GM13976 (cell line): ENCODE measurements at regions not wholly inside any gene's neighbourhood (a gene's known extent, or its start where the extent isn't known, plus 50 kb on each side); places are given as distances from the start of the nearest gene placed in this dataset.

Experiments used
- DNase-seq: peaks from one replicate; pipeline ENCODE4 v3.0.0; 2012; ENCODE audit warnings: low spot score
- CTCF ChIP-seq: IDR thresholded peaks from 2 replicates; pipeline ENCODE4 v1.5.1; 2012; ENCODE audit warnings: borderline replicate concordance, mild to moderate bottlenecking; ENCODE audit not compliant: insufficient read depth; ENCODE audit errors: extremely low read depth, missing control alignments, control extremely low read depth
- in situ Hi-C: fragments of 300-500 bp; cut with MboI; formaldehyde crosslinking; loops from one replicate; pipeline ENCODE4 v1.12.0; 2022; ENCODE audit warnings: low sequenced_read_pairs, mixed read lengths, inconsistent platforms; ENCODE audit not compliant: unreplicated experiment

- in situ Hi-C loops = no loop called here
- TF ChIP-seq CTCF = no peak
- no peak for DNase-seq
Measured at GRCh38 chr6:27575594-27576361, 102.9 kb upstream of the ZNF184 start.

- no peak for DNase-seq
- in situ Hi-C loops = no loop called here
- TF ChIP-seq CTCF = no peak
Measured at GRCh38 chr6:27568226-27568897, 95.5 kb upstream of the ZNF184 start.

GRCh38 chr6:27565839-27566779, 93.2 kb upstream of the ZNF184 start:
- in situ Hi-C loops = no loop called here
- no peak for DNase-seq
- TF ChIP-seq CTCF = peak; percentile 5

GRCh38 chr6:27562027-27562410, 89.1 kb upstream of the ZNF184 start:
- no peak for TF ChIP-seq CTCF
- in situ Hi-C loops = no loop called here
- no peak for DNase-seq

GRCh38 chr6:27558028-27558724, 85.3 kb upstream of the ZNF184 start:
- no peak for DNase-seq
- in situ Hi-C loops = no loop called here

More at GRCh38 chr6:27558028-27558724, 85.3 kb upstream of the ZNF184 start:
- TF ChIP-seq CTCF = no peak
